ENCODE measurements at regions not wholly inside any gene's neighbourhood (a gene's known extent, or its start where the extent isn't known, plus 50 kb on each side); places are given as distances from the start of the nearest gene placed in this dataset.

GRCh38 chr2:138445227-138445626, 56.3 kb upstream of the SPOPL start:
- TF ChIP-seq MAX (IDR thresholded peaks at IDR 0.05) = no peak
- no peak for TF ChIP-seq RAD21 (IDR thresholded peaks at IDR 0.05; ENCODE audit: low read depth)
- no peak for TF ChIP-seq YY1 (IDR thresholded peaks at IDR 0.05; ENCODE audit: low read depth)
- no peak for TF ChIP-seq REST (IDR thresholded peaks at IDR 0.05; ENCODE audit: low read depth)
- TF ChIP-seq CEBPB (IDR thresholded peaks at IDR 0.05) = no peak
- TF ChIP-seq FOXM1 (IDR thresholded peaks at IDR 0.05; ENCODE audit: borderline replicate concordance, low read depth) = no peak
- no peak for TF ChIP-seq USF1 (IDR thresholded peaks at IDR 0.05)
- TF ChIP-seq NFIC (IDR thresholded peaks at IDR 0.05) = no peak
- TF ChIP-seq EGR1 (IDR thresholded peaks at IDR 0.05) = no peak
- TF ChIP-seq TAF1 (IDR thresholded peaks at IDR 0.05; ENCODE audit: low read depth) = no peak
- no peak for TF ChIP-seq EP300 (IDR thresholded peaks at IDR 0.05; ENCODE audit: borderline replicate concordance)
- TF ChIP-seq CREB1 (IDR thresholded peaks at IDR 0.05; ENCODE audit: low read depth) = no peak
- TF ChIP-seq TEAD4 (IDR thresholded peaks at IDR 0.05) = no peak

Measured in Ishikawa (cell line).